ENCODE measurements at regions not wholly inside any gene's neighbourhood (a gene's known extent, or its start where the extent isn't known, plus 50 kb on each side); places are given as distances from the start of the nearest gene placed in this dataset.
A peak's percentile ranks its signal among the peaks of the same experiment; 100 is the strongest.
"Not testable (repeated sequence)": the region's sequence is repeated elsewhere in the genome, so short reads cannot be mapped to it uniquely, and the experiment has no call there.

DNA sequence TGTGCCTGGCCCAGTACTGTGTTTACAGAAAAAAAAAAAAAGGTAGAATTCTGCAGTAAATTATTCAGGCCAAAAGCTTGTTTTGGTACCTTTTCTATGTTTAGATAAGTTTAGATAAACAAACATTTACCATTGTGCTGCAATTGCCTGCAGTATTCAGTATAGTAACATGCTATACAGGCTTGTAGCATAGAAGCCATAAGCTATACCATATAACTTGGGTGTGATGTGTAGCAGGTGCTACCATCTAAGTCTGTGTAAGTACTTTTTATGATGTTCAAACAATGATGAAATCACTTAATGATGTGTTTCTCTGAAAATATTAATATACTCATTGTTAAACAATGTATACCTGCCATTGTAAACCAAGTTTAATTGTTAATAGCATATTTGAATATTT lies 241.6 kb upstream of the HS3ST1 start:
- DNase-seq = no peak

DNA sequence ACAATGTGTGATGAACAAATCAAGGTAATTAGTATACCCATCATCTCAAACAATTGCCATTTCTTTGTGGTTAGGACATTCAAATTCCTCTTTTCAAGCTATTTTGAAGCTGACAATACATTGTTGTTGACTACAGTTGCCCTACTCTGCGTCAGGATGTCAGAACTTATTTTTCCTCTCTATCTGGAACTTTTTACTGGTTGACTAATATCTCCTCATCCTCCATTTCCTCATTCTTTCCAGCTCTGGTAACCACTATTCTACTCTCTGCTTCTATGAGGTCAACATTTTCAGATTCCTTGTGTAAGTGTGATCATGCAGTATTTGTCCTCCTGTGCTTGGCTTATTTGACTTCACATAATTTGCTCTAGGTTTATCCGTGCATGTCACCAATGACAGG lies 240.5 kb upstream of the HS3ST1 start:
- DNase-seq = no peak

DNA sequence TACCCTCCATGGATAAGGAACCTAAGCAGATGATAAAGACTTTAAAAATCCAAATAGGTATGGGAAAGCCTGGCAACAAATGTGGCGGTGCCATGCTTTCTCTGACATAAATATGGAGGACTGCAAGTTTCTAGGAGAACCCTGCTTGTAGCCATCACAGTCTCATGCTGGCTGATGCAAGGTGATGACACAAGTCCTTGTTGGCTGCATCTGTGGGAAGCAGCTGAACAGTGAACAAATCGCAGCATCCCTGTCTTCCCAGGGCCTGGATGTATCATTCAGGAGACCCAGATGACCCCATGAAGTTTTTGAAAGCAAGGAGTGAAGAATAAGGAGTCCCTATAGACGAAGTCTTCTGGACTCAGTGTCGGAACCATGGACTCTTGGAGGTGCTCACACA lies 234.4 kb upstream of the HS3ST1 start:
- no peak for DNase-seq

DNA sequence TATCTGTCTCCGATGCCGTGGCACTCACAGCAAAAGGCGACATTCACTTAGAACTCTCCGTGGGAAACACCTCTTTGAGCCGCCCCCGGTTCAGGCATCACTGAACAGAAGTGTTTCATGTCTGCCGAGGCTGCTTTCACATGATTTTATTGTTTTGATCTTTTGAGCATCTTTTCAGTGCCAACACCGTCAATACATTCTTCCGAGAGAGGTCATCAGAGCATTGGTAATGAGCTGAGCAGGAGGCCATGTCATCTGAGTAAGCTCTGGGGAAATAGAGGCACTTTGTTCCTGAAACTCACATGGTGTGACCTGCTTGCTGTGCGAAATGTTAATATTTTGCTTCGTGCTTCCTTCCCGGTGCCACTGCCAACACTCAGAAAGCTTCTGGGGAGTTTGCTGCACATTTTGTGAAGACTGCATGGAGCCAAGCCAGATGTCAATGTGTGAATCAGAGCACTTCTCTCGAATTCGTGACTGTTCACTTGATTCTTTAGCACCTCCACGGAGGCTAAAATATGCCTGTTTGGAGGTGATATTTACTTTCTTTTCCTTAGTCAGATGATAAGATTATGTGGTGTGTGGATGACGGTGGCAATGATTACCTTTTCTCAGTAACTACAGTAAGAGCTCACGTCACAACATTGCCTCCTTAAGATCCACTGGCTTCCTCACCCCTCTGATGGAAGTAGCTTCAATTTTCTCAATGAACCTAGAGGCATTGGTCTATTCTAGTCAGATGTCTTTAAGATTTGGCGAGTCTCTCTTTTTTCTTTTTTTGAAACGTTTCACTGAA lies 222.3 kb upstream of the HS3ST1 start:
- no peak for DNase-seq

DNA sequence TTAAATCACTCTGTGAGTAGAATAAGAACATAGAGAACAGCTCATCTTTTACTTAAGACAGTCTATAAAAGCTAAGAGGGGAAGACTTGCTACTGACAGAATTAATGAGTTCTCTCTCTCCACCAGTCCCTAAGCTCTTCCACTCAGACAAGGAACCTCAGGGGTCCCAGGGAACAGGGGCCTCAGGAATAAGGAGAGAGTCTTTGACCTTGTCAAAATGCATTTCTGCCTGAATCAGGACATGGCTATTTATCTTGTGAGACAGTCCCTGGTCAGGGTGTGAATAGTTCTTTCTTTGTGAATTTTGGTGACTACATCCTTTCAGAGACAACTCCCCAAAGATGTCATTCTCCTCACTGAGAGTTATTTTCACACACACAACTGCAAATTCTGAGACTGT lies 218.7 kb upstream of the HS3ST1 start:
- DNase-seq = no peak

DNA sequence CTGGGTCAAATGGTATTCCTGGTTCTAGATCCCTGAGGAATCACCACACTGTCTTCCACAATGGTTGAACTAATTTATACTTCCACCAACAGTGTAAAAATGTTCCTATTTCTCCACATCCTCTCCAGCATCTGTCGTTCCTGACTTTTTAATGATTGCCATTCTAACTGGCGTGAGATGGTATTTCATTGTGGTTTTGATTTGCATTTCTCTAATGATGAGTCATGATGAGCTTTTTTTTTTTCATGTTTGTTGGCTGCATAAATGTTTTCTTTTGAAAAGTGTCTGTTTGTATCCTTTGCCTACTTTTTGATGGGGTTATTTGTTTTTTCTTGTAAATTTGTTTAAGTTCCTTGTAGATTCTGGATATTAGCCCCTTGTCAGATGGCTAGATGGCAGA lies 214.4 kb upstream of the HS3ST1 start:
- not testable (repeated sequence) for DNase-seq

DNA sequence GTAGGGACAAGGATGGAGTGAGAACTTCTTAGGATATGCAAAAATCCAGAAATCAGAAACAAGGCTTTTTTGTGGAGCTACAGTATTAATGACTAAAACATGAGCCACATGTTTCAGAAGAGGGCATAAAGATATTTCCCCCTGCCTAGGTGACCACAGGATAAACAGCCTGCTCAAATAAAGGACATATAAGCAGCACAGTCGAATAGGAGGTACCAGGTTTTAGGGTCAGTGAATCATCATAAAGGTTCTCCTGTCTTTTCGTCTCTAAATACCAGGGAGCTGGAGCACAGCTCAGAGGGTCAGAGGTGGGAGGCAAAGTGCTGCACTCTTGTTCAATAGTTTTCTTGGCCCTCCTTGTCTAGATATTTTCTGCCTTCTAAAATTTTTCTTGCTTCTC lies 211.9 kb upstream of the HS3ST1 start:
- no peak for DNase-seq

DNA sequence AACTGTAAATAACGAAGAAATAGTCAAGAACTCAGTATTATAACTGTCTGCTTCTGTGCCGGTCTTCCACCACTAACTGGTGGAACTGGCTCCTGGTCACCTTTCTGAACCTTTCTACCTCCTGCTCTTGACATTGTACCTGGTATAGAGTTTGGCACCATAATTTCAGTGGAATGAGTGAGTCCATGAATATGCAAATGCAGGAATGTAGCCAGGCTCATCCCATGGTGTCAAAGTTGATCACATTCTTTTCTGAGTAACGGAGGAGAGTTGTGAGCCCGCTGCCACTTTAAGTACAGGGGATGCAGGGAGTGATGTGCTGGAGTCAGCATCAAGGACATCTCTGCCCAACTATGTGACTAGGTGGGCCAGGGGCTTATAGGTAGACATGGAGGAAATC lies 207.9 kb upstream of the HS3ST1 start:
- DNase-seq = no peak

DNA sequence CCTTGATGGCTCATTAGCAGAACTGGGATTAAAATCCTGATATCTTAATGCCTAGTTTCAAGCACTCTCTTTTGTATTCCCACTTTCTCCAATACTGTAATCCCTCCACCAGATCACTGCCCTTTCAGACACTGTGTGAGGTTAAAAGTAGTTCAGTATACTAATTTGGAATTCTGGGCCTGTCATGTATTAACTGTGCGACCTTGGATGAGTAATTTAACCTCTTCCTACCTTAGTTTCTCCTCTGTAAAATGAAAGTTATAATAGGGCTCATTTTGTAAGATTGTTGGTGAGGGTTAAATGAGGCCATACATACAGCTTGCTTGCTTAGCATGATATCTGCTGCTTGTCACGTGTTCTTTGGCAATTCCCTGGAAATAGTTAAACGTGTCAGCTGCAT lies 207.3 kb upstream of the HS3ST1 start:
- no peak for DNase-seq

DNA sequence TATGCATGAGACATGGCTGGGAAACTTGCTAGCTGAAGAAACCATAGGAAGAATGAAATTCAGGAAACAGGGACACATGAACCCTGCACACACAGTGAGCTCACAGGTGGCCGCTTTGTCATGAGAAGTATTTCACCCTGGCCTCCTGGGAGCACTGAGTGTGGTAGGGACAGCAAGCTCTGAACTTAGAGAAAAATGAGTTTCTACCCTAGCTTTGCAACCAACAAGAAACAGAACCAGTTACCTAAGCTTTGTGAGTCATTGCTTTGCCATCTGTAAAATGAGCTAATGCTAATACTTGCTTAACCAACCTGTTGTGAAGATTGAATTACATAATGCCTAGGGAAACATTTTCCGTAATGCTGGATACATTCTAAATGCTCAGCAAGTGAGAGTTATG lies 206.6 kb upstream of the HS3ST1 start:
- no peak for DNase-seq

DNA sequence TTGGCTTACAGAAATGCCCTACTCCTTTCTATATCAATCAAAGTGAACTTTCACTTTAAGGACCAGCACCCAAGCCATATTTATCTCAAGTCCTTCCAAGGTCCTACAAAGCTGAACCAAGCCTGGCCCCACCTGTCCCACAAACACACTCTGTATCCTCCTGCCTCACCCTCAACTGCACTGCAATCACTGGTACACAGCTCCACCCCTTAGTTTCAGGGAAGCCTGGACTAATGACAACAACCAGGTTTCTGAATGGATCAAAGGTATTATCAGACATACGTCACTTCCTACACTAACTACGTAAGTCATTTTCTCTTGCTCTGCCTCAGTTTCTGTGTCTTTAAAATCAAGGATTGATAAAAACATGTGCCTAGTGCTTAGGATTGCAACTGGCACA lies 205.6 kb upstream of the HS3ST1 start:
- DNase-seq = no peak

DNA sequence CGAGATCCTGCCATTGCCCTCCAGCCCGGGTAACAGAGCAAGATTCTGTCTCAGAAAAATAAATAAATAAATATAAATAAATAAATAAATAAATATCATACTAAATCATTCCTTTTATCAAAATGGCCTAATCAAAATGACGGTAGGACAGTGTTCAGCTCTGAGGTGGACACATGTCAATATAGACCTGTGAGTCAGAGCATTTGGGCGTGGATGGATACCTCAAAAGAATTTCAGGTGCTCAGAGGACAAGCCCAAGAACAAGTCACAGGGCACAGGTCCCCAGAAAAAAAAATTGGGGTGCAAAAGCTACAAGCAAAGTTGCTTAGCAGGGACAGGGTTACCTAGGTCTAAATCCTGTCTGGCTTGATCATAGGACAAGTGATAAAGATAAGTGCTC lies 204.7 kb upstream of the HS3ST1 start:
- no peak for DNase-seq

DNA sequence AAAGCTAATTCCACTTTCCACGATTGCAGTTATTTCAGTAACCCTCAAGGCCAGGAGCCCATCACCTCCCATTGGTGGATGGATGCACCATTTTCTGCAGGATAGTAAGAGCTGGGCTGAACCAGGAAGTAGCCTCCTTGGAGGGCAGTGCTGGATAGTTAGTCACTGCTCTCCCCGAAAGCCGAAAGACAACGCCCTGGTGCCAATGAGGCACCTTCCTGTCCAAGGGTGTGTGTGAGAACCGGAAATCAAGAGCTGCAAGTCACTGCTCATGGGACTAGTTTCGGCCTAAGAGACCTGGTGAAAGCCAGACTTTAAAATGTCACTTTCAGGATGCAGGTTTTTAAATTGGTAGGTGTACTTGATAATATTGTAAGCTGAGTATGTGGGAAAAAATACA lies 203.8 kb upstream of the HS3ST1 start:
- DNase-seq = no peak

DNA sequence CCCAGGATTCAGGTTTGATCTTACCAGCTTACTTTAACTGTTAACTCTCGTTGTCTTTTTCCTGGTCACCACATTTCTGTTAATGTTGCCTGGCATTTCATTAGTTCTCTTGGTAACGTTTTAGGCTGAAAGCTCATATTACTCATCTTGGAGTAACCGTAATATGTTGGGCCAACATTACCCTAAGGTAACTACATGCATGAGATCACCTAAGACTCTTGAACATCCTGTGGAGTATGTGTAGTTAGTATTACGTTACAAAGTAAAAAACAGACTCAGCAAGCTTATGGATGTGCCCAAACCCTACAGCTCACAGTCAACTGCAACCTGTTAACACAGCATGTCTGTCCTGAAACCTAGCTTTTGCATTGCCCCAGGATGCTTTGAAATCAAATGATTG lies 203.3 kb upstream of the HS3ST1 start:
- DNase-seq = no peak

DNA sequence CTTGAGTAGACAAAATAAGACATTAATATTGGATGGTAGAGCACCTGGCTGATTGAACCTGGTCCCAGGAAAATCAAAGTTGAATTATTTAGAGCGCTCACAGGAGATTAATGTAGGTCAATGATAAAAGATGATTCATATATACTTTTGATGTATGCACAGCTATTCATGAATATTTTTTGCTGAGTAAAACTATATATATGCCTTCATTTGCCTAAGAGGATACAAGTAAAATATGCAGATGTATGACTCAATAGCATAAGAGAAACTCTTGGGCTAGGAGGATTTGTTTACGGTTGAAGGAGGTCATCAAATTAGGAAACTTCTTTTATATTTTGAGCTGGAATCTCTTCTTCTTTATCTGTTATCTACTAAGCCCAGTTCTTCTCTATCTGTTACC lies 202.7 kb upstream of the HS3ST1 start:
- DNase-seq = no peak

DNA sequence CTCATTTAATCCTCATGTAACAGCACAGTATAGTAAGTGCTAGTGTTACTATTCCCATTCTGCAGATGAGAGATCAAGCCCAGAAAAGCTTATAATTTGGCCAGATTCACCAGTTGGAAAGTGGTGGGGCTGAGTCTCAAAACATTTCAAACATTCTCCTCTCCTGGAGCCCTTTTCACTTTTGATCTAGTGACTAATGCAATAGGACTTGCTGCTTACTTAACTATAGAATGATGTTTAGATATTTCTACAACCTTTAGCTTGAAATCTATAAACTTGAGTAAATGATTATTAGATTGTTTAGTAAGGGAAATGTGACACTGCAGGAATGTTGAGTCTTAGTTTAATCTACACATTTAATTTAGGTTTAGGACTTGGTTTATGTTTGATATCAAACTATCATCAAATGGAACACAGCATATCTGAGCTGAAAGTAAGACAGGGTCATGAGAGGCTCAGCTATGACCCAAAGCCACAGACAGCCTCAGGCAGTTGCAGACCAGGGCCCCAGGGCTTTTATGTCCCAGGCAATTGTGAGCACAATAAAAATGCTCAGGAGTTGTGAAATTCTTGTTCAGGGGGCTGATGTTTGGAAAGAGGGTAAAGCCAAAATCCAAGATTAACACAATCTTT lies 199.5 kb upstream of the HS3ST1 start:
- DNase-seq = no peak

DNA sequence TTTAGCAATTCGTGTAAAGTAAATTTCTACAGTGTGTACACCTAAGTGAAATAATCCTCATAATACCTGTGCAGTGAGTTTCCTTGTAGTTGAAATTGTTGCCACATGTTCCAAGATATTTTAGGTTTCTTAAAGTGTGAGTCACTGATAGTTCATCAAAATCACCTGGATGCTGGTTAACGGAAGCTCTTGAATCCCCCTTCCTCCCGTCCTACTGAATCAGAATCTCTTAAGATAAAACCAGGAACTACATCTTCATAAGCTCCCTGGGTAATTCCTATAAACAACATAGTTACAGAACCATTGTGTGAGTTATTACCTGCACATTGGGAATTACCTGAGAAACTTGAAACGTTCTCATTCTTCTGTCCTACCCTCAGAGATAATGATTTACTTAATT lies 197.4 kb upstream of the HS3ST1 start:
- DNase-seq = no peak

DNA sequence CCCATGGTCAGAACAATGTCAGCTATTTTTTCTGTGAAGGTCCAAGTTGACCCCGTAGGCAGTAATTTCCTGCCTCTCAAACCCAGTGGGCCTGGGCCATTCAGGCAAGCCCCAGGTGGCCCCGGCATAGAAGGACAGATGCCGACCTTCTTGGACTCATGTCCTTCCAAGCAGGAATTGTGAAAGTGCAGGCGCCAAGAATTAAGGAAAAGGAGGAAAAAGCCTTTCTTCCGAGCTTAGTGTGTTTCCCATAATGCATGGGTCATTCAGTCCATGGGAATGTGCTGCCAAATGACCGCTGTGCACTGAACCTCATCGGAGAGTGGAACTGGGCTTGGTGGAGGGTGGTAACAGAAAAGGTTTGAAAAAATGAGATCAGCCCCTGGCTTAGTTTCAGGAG lies 196.5 kb upstream of the HS3ST1 start:
- DNase-seq = no peak

DNA sequence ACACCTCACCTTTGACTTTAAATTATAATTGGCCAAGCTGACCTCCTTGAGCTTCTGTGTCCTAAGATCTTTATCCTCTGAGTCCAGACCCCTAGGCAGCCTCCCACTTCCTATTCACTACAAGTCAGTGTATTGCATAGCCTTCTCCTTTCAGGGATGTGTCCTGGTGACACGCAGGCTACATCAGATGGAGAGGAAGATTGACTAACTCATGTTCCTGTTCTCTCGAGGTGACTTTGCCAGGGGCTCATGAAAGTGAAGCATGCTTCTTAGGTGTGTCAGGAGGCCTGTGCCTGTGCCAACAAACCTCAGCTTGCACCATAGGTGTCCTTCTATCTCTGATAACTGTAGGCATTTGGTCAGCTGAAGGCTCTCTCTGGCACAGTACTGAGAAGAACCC lies 195.7 kb upstream of the HS3ST1 start:
- DNase-seq = no peak

DNA sequence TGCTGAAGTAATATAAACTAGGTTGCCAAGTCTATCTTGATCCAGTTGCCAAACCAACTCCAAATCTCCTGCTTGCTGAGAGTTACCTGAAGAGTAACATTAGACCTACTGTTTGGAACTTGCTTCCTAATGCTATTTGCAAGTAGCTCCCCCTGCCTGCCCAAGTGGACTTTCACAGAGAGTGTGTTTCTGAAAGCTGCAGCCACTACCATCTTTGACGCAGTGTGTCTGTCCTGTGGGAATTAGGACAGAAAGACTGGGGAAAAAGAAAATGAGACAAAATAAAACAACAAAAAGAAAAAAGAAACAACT lies 195.0 kb upstream of the HS3ST1 start:
- DNase-seq = no peak

DNA sequence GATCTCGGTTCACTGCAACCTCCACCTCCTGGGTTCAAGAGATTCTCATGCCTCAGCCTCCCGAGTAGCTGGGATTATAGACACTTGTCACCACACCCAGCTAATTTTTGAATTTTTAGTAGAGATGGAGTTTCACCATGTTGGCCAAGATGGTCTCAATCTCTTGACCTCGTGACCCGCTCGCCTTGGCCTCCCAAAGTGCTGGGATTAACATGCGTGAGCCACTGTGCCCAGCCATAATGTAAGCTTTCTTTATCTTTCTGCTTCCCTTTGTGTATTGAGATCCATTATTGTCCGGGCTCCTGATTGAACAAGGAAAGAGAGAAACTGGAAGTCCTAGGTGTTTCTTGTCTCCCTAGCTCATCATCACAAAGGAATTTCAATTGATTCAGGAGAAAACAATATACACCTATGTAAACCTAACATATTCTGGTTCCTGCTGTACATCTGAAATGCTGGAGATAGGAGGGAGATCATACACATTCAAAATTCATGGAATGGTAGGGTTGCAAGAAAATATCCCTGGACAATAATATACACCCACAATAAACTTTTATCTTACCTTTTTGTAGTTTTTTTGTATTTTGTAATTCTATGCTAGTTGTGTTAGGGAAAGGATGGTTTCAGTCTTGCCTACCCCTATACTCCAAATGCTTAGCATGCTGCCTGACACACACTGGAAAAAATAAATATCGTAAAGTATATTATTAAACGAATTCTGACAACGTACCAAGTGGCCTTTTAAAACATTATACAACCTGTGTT lies 194.4 kb upstream of the HS3ST1 start:
- no peak for DNase-seq

DNA sequence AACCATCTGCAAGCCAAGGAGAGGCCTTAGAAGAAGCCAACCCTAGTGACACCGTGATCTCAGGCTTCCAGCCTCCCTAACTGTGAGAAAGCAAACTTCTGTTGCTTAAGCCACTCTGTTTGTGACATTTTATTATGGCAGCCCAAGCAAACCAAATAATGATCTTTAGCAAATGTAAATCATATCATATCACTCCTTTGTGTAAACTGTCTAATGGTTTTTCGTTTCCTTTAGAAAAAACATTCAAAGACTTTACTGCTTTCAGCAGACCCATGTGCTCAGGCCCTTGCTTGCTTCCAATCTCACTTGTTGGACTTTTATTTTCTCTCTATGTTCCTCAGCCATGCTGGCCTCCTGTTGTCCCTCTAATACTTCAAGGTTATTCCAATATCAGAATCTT lies 192.2 kb upstream of the HS3ST1 start:
- no peak for DNase-seq

DNA sequence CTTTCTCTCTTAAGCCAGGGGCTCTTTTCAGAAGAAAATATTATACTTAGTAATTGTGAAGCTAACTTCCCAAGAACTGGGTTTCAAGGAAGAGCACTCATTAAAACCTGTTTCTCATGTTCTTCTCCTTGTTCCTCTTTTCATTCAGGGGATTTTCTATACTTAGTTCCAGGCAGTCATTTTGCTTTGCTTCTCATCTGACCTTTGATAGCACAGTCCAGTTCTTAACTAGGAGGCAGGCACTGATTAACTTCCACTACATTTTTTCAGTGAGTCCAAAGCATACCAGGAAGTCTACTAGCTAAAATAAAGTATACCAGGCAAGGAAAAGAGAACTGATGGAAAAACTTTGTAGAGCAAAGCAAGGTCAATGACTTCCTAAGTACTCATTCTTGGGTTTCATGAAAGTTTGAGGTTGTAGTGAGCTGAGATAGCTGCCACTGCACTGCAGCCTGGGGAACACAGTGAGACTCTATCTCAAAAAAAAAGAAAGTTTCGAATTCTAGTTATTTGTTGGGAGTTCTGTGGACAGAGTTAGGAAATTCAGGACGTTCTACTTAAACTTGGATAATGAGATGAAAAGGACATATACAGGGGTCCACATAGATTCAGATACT lies 190.1 kb upstream of the HS3ST1 start:
- DNase-seq = peak; percentile 7 to 14

DNA sequence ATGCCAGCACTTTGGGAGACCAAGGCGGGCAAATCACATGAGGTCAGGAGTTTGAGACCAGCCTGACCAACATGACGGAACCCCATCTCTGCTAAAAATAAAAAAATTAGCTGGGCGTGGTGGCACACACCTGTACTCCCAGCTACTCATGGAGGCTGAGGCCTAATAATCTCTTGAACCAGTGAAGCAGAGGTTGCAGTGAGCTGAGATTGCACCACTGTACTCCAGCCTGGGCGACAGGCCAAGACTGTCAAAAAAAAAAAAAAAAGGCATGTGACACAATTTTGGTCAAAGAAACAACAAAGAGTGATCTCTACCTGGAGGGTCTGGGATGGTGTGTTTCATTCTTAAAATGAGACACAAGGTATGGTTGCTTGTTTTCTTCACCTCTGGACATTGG lies 188.2 kb upstream of the HS3ST1 start:
- DNase-seq = no peak

Measured in inflammatory macrophage (primary cell).